Erythroblast (primary cell): ENCODE measurements at regions not wholly inside any gene's neighbourhood (a gene's known extent, or its start where the extent isn't known, plus 50 kb on each side); places are given as distances from the start of the nearest gene placed in this dataset.

Experiments
- GATA1 ChIP-seq: IDR thresholded peaks from 2 replicates; pipeline ENCODE4 v1.6.1; 2011; ENCODE audit warnings: low read depth, mild to moderate bottlenecking, control low read depth, low read length, moderate library complexity
- POLR2A ChIP-seq: IDR thresholded peaks from 2 replicates; pipeline ENCODE4 v1.6.1; 2011; ENCODE audit warnings: mild to moderate bottlenecking, low read length

- no peak for TF ChIP-seq POLR2A
- no peak for TF ChIP-seq GATA1
Measured at GRCh38 chr3:5041315-5041714, 62.1 kb downstream of the BHLHE40 start.
